Fibroblast of skin of scalp (primary cell): ENCODE measurements at regions not wholly inside any gene's neighbourhood (a gene's known extent, or its start where the extent isn't known, plus 50 kb on each side); places are given as distances from the start of the nearest gene placed in this dataset.
"Not testable (repeated sequence)": the region's sequence is repeated elsewhere in the genome, so short reads cannot be mapped to it uniquely, and the experiment has no call there.

Experiments used
- DNase-seq: peaks from one replicate; pipeline ENCODE4 v3.0.0-alpha.2; 2013

GRCh38 chr10:34013235-34013634 is 678.8 kb upstream of the NRP1 start:
- DNase-seq = no peak

GRCh38 chr10:34010891-34011290 is 676.4 kb upstream of the NRP1 start:
- peak; percentile 19 for DNase-seq

GRCh38 chr10:34010228-34010627 is 675.8 kb upstream of the NRP1 start:
- not testable (repeated sequence) for DNase-seq

- DNase-seq = no peak
These were observed 674.2 kb upstream of the NRP1 start for GRCh38 chr10:34008656-34009055.

GRCh38 chr10:34006471-34006870 is 672.0 kb upstream of the NRP1 start:
- DNase-seq = no peak

- DNase-seq = no peak
These were observed 669.1 kb upstream of the NRP1 start for GRCh38 chr10:34003561-34003960.

GRCh38 chr10:34002896-34003295 is 668.4 kb upstream of the NRP1 start:
- no peak for DNase-seq

- no peak for DNase-seq
These were observed 667.4 kb upstream of the NRP1 start for GRCh38 chr10:34001831-34002230.

GRCh38 chr10:34001087-34001580 is 666.7 kb upstream of the NRP1 start:
- DNase-seq = no peak

GRCh38 chr10:33993917-33994316 is 659.5 kb upstream of the NRP1 start:
- DNase-seq = no peak

GRCh38 chr10:33991924-33992323 is 657.5 kb upstream of the NRP1 start:
- no peak for DNase-seq

GRCh38 chr10:33986515-33986914 is 652.0 kb upstream of the NRP1 start:
- DNase-seq = no peak

- DNase-seq = no peak
These were observed 651.5 kb upstream of the NRP1 start for GRCh38 chr10:33986016-33986415.

GRCh38 chr10:33982995-33983394 is 648.5 kb upstream of the NRP1 start:
- no peak for DNase-seq

GRCh38 chr10:33981301-33981700 is 646.8 kb upstream of the NRP1 start:
- no peak for DNase-seq

- DNase-seq = no peak
These were observed 644.7 kb upstream of the NRP1 start for GRCh38 chr10:33979195-33979594.

GRCh38 chr10:33975481-33975880 is 641.0 kb upstream of the NRP1 start:
- DNase-seq = no peak

- no peak for DNase-seq
These were observed 640.6 kb upstream of the NRP1 start for GRCh38 chr10:33974976-33975478.

GRCh38 chr10:33968983-33969382 is 634.5 kb upstream of the NRP1 start:
- no peak for DNase-seq

GRCh38 chr10:33967606-33968120 is 633.2 kb upstream of the NRP1 start:
- DNase-seq = peak; percentile 21

GRCh38 chr10:33966946-33967345 is 632.5 kb upstream of the NRP1 start:
- no peak for DNase-seq

- no peak for DNase-seq
These were observed 631.5 kb upstream of the NRP1 start for GRCh38 chr10:33965795-33966581.

- peak; percentile 91 for DNase-seq
These were observed 629.3 kb upstream of the NRP1 start for GRCh38 chr10:33963729-33964128.

- not testable (repeated sequence) for DNase-seq
These were observed 621.9 kb upstream of the NRP1 start for GRCh38 chr10:33956322-33956721.
